GM23338 (cell line): ENCODE measurements at regions not wholly inside any gene's neighbourhood (a gene's known extent, or its start where the extent isn't known, plus 50 kb on each side); places are given as distances from the start of the nearest gene placed in this dataset.
"Not testable (repeated sequence)": the region's sequence is repeated elsewhere in the genome, so short reads cannot be mapped to it uniquely, and the experiment has no call there.

Experiments used
- ATAC-seq: fragments of 200-7000 bp; cut with Tn5 transposase; 3 replicates; pipeline ENCODE4 v1.9.1; 2020
- DNase-seq: peaks from one replicate; pipeline ENCODE4 v3.0.0-alpha.2; 2015; ENCODE audit warnings: low spot score
- H2AFZ ChIP-seq: fragments of 200-600 bp; sonication (generic); 2 replicates; pipeline ENCODE4 v1.8.0; 2016; ENCODE audit warnings: antibody characterized with exemption, mild to moderate bottlenecking, moderate library complexity
- H3F3A ChIP-seq: fragments of 200-600 bp; sonication (generic); replicated peaks from 2 replicates; pipeline ENCODE4 v1.8.0; 2017; ENCODE audit warnings: antibody characterized with exemption, mixed run types, low read depth
- H3K27ac ChIP-seq: fragments of 200-600 bp; sonication (generic); 2 replicates; pipeline ENCODE4 v1.6.1; 2016; ENCODE audit warnings: low read depth
- H3K27me3 ChIP-seq: fragments of 200-600 bp; sonication (generic); 2 replicates; pipeline ENCODE4 v1.8.0; 2016; ENCODE audit warnings: mild to moderate bottlenecking, mixed run types, moderate library complexity; ENCODE audit not compliant: insufficient read depth
- H3K36me3 ChIP-seq: fragments of 200-600 bp; sonication (generic); 2 replicates; pipeline ENCODE4 v1.8.0; 2016; ENCODE audit warnings: mild to moderate bottlenecking; ENCODE audit not compliant: insufficient read depth
- H3K4me1 ChIP-seq: fragments of 200-600 bp; sonication (generic); 2 replicates; pipeline ENCODE4 v1.8.0; 2016; ENCODE audit warnings: mild to moderate bottlenecking, moderate library complexity; ENCODE audit not compliant: insufficient read depth
- H3K4me2 ChIP-seq: fragments of 200-600 bp; sonication (generic); 2 replicates; pipeline ENCODE4 v1.7.1; 2017; ENCODE audit warnings: mixed run types
- H3K4me3 ChIP-seq: fragments of 200-600 bp; sonication (generic); 2 replicates; pipeline ENCODE4 v1.6.1; 2016; ENCODE audit warnings: mixed run types
- H3K79me2 ChIP-seq: fragments of 200-600 bp; sonication (generic); replicated peaks from 2 replicates; pipeline ENCODE4 v1.8.0; 2017; ENCODE audit warnings: mild to moderate bottlenecking; ENCODE audit not compliant: insufficient read depth
- H3K9me2 ChIP-seq: fragments of 200-600 bp; sonication (generic); 2 replicates; pipeline ENCODE4 v1.8.0; 2017; ENCODE audit not compliant: insufficient read depth
- H4K20me1 ChIP-seq: fragments of 200-600 bp; sonication (generic); replicated peaks from 2 replicates; pipeline ENCODE4 v1.8.0; 2017; ENCODE audit warnings: mild to moderate bottlenecking; ENCODE audit not compliant: insufficient read depth
- H3K27ac Mint-ChIP-seq: 2 replicates; pipeline ENCODE4 v1.8.0; 2020; ENCODE audit warnings: inconsistent platforms, mild to moderate bottlenecking, moderate library complexity, mixed read lengths
- H3K27me3 Mint-ChIP-seq: 3 replicates; pipeline ENCODE4 v1.8.0; 2022; ENCODE audit warnings: low read depth, mild to moderate bottlenecking, moderate library complexity, mixed read lengths, inconsistent platforms; ENCODE audit not compliant: insufficient read depth, poor library complexity
- H3K36me3 Mint-ChIP-seq: 3 replicates; pipeline ENCODE4 v1.8.0; 2021; ENCODE audit warnings: low read depth, mild to moderate bottlenecking, inconsistent platforms, moderate library complexity, mixed read lengths
- H3K4me1 Mint-ChIP-seq: 3 replicates; pipeline ENCODE4 v1.8.0; 2020; ENCODE audit warnings: mild to moderate bottlenecking, inconsistent platforms, mixed read lengths
- H3K4me3 Mint-ChIP-seq: 3 replicates; pipeline ENCODE4 v1.8.0; 2021; ENCODE audit warnings: moderate library complexity, mild to moderate bottlenecking, inconsistent platforms, mixed read lengths
- H3K9me3 Mint-ChIP-seq: 3 replicates; pipeline ENCODE4 v1.8.0; 2020; ENCODE audit warnings: moderate library complexity, mild to moderate bottlenecking, inconsistent platforms, mixed read lengths
- ZNF331 ChIP-seq: fragments of 250-450 bp; sonication (Bioruptor Pico); IDR thresholded peaks from 2 replicates; pipeline ENCODE4 v1.5.0; 2020; ENCODE audit warnings: low read depth, mild to moderate bottlenecking, moderate library complexity
- TF ChIP-seq, protein P1 (sequence below), 2 experiments: fragments of 200-600 bp in 1 of 2; sonication (generic) in 1 of 2; conservative IDR thresholded peaks; 2 replicates each; pipeline versions ENCODE4 v1.5.1 to v1.6.1; 2016 to 2017; ENCODE audit warnings: antibody characterized with exemption in 2 of 2, low read depth in 2 of 2, mild to moderate bottlenecking in 2 of 2, moderate library complexity in 1 of 2
- TF ChIP-seq, protein P2 (sequence below): fragments of 250-450 bp; sonication (Bioruptor Pico); IDR thresholded peaks from 2 replicates; pipeline ENCODE4 v1.5.0; 2020; ENCODE audit warnings: mild to moderate bottlenecking, moderate library complexity

DNA sequence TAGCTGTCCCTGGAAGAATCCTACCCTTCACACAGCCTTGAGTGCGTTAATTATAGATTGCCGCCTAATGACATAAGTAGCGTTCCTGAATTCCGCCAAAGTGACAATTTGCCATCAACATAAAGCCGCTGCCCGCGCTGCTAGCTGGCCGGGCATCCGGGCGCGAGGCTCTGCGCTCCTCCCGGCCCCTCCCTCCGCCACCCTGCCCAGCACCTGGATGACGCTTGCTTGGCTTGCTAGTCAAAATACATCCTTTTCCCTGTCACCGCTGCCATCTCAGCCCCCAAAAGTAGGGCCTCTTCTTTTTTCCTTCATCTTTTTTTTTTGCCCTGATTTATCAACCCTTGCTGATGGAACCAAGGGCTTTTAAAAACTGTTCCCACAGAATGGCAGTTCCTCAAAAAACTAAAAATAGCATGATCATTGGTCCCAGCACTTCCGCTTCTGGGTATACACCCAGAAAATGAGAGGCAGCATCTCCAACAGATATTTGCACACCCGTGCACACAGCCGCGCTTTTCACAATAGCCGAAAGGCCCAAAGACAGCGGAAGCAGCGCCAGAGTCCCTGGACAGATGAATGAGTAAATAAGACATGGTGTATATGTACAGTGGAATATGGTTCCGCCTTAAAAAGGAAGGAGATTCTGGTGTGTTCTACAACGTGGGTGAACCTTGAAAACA, 235.2 kb downstream of the BCL11B start:
- peaks cover 25% of the 10 kb centered on the region for H3K4me1 Mint-ChIP-seq
- peak overlapping the region; percentile 5; the same call in 1 of the 3 replicates for H3K4me3 Mint-ChIP-seq
- Histone ChIP-seq H3K27ac (no peak overlapping the region), H3K4me1 (0 out of 2 replicates have a peak, but pooled peaks cover 3% of the 10 kb centered on the region), H2AFZ (peak overlapping the region; percentile 18; the same call in 1 of the 2 replicates), H3K79me2 (no peaks in the 10 kb centered on the region), H3F3A (0 out of 2 replicates have a peak, but pooled peaks cover 4% of the 10 kb centered on the region), H4K20me1 (no peaks in the 10 kb centered on the region), H3K9me2 (no peaks in the 10 kb centered on the region), H3K36me3 (no peaks in the 10 kb centered on the region), H3K4me2 (peak overlapping the region; percentile 26; the same call in 1 of the 2 replicates), H3K4me3 (no peak overlapping the region), H3K27me3 (no peaks in the 10 kb centered on the region)
- TF ChIP-seq ZNF331 (CRISPR knock-in tag) = no peak
- H3K36me3 Mint-ChIP-seq = no peaks in the 10 kb centered on the region; the same call in 2 of the 3 replicates
- H3K27ac Mint-ChIP-seq = no peak overlapping the region
- H3K27me3 Mint-ChIP-seq = peaks cover 14% of the 10 kb centered on the region
- ATAC-seq (no peak), DNase-seq (no peak)
- peaks cover 14% of the 10 kb centered on the region for H3K9me3 Mint-ChIP-seq

DNA sequence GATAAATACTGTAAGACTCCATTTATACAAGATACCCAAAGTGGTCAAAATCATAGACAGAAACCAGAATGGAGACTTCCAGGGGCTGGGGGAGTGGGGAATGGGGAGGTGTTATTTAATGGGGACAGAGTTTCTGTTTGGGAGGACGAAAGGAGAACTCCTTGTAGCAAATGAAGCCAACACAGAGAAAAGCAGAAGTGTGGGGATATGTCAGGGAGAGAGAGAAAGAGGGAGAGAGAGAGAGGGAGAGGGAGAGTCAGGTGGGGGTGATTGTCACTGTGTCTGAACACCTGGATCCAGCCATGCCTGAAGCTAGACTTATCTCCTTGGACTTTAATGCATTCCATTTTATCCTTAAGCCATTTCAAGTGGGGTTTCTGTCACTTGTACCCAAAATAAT, 234.7 kb downstream of the BCL11B start:
- not testable (repeated sequence) for H3K4me3 Mint-ChIP-seq, H4K20me1 ChIP-seq, H3K27ac Mint-ChIP-seq, H3K4me2 ChIP-seq, H3F3A ChIP-seq, H3K9me3 Mint-ChIP-seq, ATAC-seq, H3K27ac ChIP-seq, H3K4me3 ChIP-seq, DNase-seq, H3K9me2 ChIP-seq, H3K27me3 ChIP-seq, H3K4me1 ChIP-seq, H3K36me3 Mint-ChIP-seq, H2AFZ ChIP-seq, H3K36me3 ChIP-seq, H3K79me2 ChIP-seq
- H3K27me3 Mint-ChIP-seq = peaks cover 14% of the 10 kb centered on the region
- H3K4me1 Mint-ChIP-seq = peaks cover 25% of the 10 kb centered on the region

DNA sequence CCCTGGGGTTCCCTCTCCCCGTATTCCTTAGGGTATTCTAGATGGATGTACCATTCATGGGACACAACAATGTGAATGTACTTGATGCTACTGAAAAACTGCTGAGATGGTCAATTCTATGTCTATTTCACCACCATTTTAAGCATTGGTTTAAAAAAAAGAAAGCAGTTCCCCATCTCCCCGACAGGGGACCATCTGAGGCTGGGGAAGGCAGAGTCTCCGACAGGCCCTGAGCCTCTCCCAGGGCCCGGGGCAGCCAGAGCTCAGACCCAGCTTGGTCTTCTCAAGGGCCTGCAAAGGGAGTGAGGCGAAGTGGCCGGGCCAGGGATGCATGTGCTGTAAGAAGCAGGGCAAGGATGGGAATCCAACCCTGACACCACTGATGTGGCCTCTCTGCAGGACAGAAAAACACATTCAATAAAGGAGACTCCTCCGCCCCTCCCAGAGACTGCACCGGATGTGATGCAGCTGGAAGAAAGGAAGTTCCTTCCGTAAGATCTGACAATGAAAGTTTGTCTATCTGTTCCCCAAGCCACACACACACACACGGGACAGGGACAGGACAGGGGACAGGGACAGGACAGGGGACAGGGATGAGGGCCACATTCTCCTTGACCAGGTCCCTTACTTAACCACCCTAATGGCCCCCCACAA, 234.1 kb downstream of the BCL11B start:
- no peaks in the 10 kb centered on the region for H3K27me3 ChIP-seq
- Mint-ChIP-seq H3K9me3 (peaks cover 7% of the 10 kb centered on the region), H3K27me3 (peaks cover 14% of the 10 kb centered on the region), H3K27ac (no peak overlapping the region), H3K36me3 (no peaks in the 10 kb centered on the region; the same call in 2 of the 3 replicates), H3K4me1 (peaks cover 25% of the 10 kb centered on the region), H3K4me3 (no peak overlapping the region)
- no peaks in the 10 kb centered on the region for H3K79me2 ChIP-seq
- TF ChIP-seq, protein P1, sequence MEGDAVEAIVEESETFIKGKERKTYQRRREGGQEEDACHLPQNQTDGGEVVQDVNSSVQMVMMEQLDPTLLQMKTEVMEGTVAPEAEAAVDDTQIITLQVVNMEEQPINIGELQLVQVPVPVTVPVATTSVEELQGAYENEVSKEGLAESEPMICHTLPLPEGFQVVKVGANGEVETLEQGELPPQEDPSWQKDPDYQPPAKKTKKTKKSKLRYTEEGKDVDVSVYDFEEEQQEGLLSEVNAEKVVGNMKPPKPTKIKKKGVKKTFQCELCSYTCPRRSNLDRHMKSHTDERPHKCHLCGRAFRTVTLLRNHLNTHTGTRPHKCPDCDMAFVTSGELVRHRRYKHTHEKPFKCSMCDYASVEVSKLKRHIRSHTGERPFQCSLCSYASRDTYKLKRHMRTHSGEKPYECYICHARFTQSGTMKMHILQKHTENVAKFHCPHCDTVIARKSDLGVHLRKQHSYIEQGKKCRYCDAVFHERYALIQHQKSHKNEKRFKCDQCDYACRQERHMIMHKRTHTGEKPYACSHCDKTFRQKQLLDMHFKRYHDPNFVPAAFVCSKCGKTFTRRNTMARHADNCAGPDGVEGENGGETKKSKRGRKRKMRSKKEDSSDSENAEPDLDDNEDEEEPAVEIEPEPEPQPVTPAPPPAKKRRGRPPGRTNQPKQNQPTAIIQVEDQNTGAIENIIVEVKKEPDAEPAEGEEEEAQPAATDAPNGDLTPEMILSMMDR (conservative IDR thresholded peaks at IDR 0.05; ENCODE audit: low read depth in 2 of 2) = peak; percentile 14 to 18; a peak in 2 of 4 replicates
- TF ChIP-seq, protein P2, sequence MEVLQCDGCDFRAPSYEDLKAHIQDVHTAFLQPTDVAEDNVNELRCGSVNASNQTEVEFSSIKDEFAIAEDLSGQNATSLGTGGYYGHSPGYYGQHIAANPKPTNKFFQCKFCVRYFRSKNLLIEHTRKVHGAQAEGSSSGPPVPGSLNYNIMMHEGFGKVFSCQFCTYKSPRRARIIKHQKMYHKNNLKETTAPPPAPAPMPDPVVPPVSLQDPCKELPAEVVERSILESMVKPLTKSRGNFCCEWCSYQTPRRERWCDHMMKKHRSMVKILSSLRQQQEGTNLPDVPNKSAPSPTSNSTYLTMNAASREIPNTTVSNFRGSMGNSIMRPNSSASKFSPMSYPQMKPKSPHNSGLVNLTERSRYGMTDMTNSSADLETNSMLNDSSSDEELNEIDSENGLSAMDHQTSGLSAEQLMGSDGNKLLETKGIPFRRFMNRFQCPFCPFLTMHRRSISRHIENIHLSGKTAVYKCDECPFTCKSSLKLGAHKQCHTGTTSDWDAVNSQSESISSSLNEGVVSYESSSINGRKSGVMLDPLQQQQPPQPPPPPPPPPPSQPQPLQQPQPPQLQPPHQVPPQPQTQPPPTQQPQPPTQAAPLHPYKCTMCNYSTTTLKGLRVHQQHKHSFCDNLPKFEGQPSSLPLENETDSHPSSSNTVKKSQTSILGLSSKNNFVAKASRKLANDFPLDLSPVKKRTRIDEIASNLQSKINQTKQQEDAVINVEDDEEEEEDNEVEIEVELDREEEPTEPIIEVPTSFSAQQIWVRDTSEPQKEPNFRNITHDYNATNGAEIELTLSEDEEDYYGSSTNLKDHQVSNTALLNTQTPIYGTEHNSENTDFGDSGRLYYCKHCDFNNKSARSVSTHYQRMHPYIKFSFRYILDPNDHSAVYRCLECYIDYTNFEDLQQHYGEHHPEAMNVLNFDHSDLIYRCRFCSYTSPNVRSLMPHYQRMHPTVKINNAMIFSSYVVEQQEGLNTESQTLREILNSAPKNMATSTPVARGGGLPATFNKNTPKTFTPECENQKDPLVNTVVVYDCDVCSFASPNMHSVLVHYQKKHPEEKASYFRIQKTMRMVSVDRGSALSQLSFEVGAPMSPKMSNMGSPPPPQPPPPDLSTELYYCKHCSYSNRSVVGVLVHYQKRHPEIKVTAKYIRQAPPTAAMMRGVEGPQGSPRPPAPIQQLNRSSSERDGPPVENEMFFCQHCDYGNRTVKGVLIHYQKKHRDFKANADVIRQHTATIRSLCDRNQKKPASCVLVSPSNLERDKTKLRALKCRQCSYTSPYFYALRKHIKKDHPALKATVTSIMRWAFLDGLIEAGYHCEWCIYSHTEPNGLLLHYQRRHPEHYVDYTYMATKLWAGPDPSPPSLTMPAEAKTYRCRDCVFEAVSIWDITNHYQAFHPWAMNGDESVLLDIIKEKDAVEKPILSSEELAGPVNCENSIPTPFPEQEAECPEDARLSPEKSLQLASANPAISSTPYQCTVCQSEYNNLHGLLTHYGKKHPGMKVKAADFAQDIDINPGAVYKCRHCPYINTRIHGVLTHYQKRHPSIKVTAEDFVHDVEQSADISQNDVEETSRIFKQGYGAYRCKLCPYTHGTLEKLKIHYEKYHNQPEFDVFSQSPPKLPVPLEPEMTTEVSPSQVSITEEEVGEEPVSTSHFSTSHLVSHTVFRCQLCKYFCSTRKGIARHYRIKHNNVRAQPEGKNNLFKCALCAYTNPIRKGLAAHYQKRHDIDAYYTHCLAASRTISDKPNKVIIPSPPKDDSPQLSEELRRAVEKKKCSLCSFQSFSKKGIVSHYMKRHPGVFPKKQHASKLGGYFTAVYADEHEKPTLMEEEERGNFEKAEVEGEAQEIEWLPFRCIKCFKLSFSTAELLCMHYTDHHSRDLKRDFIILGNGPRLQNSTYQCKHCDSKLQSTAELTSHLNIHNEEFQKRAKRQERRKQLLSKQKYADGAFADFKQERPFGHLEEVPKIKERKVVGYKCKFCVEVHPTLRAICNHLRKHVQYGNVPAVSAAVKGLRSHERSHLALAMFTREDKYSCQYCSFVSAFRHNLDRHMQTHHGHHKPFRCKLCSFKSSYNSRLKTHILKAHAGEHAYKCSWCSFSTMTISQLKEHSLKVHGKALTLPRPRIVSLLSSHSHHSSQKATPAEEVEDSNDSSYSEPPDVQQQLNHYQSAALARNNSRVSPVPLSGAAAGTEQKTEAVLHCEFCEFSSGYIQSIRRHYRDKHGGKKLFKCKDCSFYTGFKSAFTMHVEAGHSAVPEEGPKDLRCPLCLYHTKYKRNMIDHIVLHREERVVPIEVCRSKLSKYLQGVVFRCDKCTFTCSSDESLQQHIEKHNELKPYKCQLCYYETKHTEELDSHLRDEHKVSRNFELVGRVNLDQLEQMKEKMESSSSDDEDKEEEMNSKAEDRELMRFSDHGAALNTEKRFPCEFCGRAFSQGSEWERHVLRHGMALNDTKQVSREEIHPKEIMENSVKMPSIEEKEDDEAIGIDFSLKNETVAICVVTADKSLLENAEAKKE (CRISPR knock-in tag) = no peak
- H3K4me1 ChIP-seq = 0 out of 2 replicates have a peak, but pooled peaks cover 3% of the 10 kb centered on the region
- no peaks in the 10 kb centered on the region for H3K36me3 ChIP-seq
- H3F3A ChIP-seq = 0 out of 2 replicates have a peak, but pooled peaks cover 4% of the 10 kb centered on the region
- peak; percentile 35 for DNase-seq
- ATAC-seq = no peak
- no peak overlapping the region for H3K27ac ChIP-seq
- no peak overlapping the region for H3K4me3 ChIP-seq
- H3K4me2 ChIP-seq = no peak overlapping the region
- H3K9me2 ChIP-seq = no peaks in the 10 kb centered on the region
- no peak overlapping the region for H2AFZ ChIP-seq
- H4K20me1 ChIP-seq = no peaks in the 10 kb centered on the region
